ENCODE measurements at regions not wholly inside any gene's neighbourhood (a gene's known extent, or its start where the extent isn't known, plus 50 kb on each side); places are given as distances from the start of the nearest gene placed in this dataset.
"Not testable (repeated sequence)": the region's sequence is repeated elsewhere in the genome, so short reads cannot be mapped to it uniquely, and the experiment has no call there.

DNA sequence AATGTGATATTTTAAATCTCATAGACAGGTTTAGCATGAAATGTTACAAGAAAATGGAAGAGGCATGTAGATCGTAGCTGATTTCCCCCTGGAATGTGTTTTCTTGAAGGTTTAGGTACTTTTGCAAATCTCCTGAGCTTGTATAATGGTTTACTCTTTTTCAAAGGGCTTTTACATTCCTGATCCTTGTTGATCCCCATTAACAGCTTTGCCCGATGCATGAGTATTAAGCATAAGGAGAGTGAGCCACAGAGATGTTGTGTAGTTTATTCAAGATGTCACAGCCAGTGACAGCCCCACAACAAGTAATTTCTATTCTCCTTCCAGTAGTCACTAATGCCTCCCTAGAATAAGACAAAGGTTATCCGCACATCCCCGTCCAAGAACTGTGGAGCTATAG, 103.7 kb downstream of the SKIDA1 start:
- ChIA-PET CTCF (interaction anchor here (1.3 kb wide), 1 partner anchor 13 kb away, joined by 4 read pairs; no protein-coding TSS in a partner anchor), POLR2A (no interaction called here)
- no peaks in the 10 kb centered on the region for H3K27me3 ChIP-seq (ENCODE audit: control insufficient read depth, insufficient read depth, low read length)
- H3K9me3 ChIP-seq (ENCODE audit: control insufficient read depth, insufficient read depth, low read length), result peaks cover 2% of the 10 kb centered on the region
- H3K4me3 ChIP-seq (ENCODE audit: low read depth, low read length), result no peak overlapping the region
- no peak for DNase-seq (ENCODE audit: low read depth, low spot score)
- TF ChIP-seq, protein P1, sequence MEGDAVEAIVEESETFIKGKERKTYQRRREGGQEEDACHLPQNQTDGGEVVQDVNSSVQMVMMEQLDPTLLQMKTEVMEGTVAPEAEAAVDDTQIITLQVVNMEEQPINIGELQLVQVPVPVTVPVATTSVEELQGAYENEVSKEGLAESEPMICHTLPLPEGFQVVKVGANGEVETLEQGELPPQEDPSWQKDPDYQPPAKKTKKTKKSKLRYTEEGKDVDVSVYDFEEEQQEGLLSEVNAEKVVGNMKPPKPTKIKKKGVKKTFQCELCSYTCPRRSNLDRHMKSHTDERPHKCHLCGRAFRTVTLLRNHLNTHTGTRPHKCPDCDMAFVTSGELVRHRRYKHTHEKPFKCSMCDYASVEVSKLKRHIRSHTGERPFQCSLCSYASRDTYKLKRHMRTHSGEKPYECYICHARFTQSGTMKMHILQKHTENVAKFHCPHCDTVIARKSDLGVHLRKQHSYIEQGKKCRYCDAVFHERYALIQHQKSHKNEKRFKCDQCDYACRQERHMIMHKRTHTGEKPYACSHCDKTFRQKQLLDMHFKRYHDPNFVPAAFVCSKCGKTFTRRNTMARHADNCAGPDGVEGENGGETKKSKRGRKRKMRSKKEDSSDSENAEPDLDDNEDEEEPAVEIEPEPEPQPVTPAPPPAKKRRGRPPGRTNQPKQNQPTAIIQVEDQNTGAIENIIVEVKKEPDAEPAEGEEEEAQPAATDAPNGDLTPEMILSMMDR (IDR thresholded peaks at IDR 0.05; ENCODE audit: low read depth, low read length), result no peak
- no peak overlapping the region for H3K27ac ChIP-seq (ENCODE audit: low read depth, low read length)

DNA sequence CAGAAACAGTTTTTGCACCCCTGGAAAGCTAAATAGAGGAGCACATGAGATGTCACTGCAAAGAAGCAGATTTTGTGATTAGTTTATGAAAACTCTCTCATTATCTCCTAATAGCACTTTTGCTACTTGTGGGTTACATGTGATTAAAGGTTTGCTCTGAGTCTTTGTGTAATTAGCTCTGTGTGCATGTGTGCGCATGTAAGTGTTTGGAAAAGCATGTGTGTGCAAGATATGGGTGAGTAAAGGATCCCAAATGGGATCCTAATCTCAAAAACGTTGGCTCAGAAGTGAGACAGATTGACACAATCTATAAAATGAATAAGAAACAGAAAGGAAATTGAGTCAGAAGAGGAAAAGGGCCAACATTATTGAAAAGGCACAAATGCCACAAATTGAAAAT, 104.5 kb downstream of the SKIDA1 start:
- H3K27ac ChIP-seq (ENCODE audit: low read depth, low read length), result no peak overlapping the region
- ChIA-PET CTCF (no interaction called here), POLR2A (no interaction called here)
- no peak for DNase-seq (ENCODE audit: low read depth, low spot score)
- no peaks in the 10 kb centered on the region for H3K27me3 ChIP-seq (ENCODE audit: control insufficient read depth, insufficient read depth, low read length)
- TF ChIP-seq, protein P1 (IDR thresholded peaks at IDR 0.05; ENCODE audit: low read depth, low read length), result no peak
- no peak overlapping the region for H3K4me3 ChIP-seq (ENCODE audit: low read depth, low read length)
- H3K9me3 ChIP-seq (ENCODE audit: control insufficient read depth, insufficient read depth, low read length), result no peaks in the 10 kb centered on the region

DNA sequence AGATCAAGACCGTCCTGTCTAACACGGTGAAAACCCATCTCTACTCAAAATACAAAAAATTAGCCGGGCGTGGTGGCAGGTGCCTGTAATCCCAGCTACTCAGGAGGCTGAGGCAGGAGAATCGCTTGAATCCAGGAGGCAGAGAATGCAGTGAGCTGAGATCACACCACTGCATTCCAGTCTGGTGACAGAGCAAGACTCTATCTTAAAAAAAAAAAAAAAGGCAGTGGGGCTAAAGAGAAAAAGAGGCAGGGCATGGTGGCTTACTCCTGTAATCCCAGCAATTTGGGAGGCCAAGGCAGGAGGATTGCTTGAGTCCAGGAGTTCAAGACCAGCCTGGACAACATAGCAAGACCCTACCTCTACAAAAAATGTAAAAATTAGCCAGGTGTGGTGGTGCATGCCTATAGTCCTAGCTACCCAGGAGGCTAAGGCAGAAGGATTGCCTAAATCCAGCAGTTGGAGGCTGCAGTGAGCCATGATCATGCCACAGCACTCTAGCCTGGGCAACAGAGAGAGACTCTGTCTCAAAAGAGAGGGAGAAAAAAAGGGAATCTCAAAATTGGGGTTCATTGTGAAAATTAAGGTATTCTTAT, 106.4 kb downstream of the SKIDA1 start:
- H3K27me3 ChIP-seq (ENCODE audit: control insufficient read depth, insufficient read depth, low read length); H3K27ac ChIP-seq (ENCODE audit: low read depth, low read length); H3K4me3 ChIP-seq (ENCODE audit: low read depth, low read length); DNase-seq (ENCODE audit: low read depth, low spot score); H3K9me3 ChIP-seq (ENCODE audit: control insufficient read depth, insufficient read depth, low read length); CTCF ChIA-PET: not testable (repeated sequence)
- POLR2A ChIA-PET, result interaction anchor here (0.7 kb wide), 1 partner anchor 118 kb away, joined by 3 read pairs; no protein-coding TSS in a partner anchor

DNA sequence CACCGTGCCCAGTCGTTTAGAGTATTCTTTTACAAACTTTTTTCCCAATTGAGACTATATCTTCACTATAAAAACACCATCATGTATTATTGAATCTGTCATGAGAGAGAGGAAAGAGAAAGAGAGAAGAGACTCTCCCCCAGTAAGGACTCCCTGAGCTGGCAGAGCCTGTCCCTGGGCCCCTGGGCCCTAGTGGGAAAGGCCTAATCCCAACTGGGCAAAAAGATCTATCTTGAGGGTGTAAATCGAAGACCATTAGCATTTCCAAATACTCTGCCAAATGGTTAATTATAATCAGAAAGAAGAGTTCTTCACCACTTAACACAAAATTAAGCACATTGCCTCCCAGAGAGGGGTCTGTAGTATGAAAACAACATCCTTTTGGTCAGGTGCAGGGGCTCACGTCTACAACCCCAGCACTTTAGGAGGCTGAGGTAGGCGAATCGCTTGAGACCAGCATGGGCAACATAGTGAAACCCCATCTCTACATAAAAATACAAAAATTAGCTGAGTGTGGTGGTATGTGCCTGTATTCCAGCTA, 108.2 kb downstream of the SKIDA1 start:
- Histone ChIP-seq H3K4me3 (ENCODE audit: low read depth, low read length) (no peak overlapping the region), H3K27ac (ENCODE audit: low read depth, low read length) (no peak overlapping the region), H3K9me3 (ENCODE audit: control insufficient read depth, insufficient read depth, low read length) (no peaks in the 10 kb centered on the region), H3K27me3 (ENCODE audit: control insufficient read depth, insufficient read depth, low read length) (no peaks in the 10 kb centered on the region)
- POLR2A ChIA-PET, result no interaction called here
- DNase-seq (ENCODE audit: low read depth, low spot score), result no peak
- CTCF ChIA-PET, result interaction anchor here (0.7 kb wide), 1 partner anchor 233 kb away, joined by 5 read pairs; no protein-coding TSS in a partner anchor
- TF ChIP-seq, protein P1 (IDR thresholded peaks at IDR 0.05; ENCODE audit: low read depth, low read length), result no peak

DNA sequence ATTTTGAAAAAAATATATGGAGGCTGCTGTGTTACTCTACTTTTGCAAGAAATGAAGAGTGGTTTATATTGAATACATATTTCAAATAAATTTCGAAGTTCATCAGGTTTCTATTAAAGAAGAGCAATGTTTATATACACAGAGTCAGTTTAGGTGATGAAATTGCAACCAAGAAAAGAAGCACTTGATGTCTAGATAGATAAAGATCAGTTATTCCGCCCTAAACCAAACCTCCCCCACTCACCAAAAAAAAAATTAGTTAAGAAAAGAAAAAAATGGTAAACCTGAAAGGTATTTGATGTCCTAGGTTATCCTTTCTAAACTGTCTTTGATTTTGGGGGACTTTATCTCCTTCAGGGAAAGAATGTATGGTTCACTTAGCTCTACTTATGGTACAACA, 111.8 kb downstream of the SKIDA1 start:
- TF ChIP-seq, protein P1 (IDR thresholded peaks at IDR 0.05; ENCODE audit: low read depth, low read length), result no peak
- no peaks in the 10 kb centered on the region for H3K9me3 ChIP-seq (ENCODE audit: control insufficient read depth, insufficient read depth, low read length)
- DNase-seq (ENCODE audit: low read depth, low spot score), result no peak
- no peak overlapping the region for H3K4me3 ChIP-seq (ENCODE audit: low read depth, low read length)
- H3K27me3 ChIP-seq (ENCODE audit: control insufficient read depth, insufficient read depth, low read length), result no peaks in the 10 kb centered on the region
- ChIA-PET POLR2A (no interaction called here), CTCF (no interaction called here)
- H3K27ac ChIP-seq (ENCODE audit: low read depth, low read length), result no peak overlapping the region

Measured in AG04450 (cell line).